C4-2B (cell line): ENCODE measurements at regions not wholly inside any gene's neighbourhood (a gene's known extent, or its start where the extent isn't known, plus 50 kb on each side); places are given as distances from the start of the nearest gene placed in this dataset.

Experiments used
- CTCF ChIP-seq: fragments of 450-650 bp; conservative IDR thresholded peaks from 2 replicates; pipeline ENCODE4 v1.5.1; 2017; ENCODE audit warnings: mild to moderate bottlenecking
- ZFX ChIP-seq: fragments of 450-650 bp; IDR thresholded peaks from 2 replicates; pipeline ENCODE4 v1.6.1; 2017

GRCh38 chr4:187160486-187160885 is 436.8 kb upstream of the FAT1 start:
- no peak for TF ChIP-seq CTCF
- no peak for TF ChIP-seq ZFX
